GM21619 (cell line): ENCODE measurements at regions not wholly inside any gene's neighbourhood (a gene's known extent, or its start where the extent isn't known, plus 50 kb on each side); places are given as distances from the start of the nearest gene placed in this dataset.
"Not testable (repeated sequence)": the region's sequence is repeated elsewhere in the genome, so short reads cannot be mapped to it uniquely, and the experiment has no call there.

Source experiments
- ATAC-seq: cut with Tn5 transposase; IDR thresholded peaks from one replicate; pipeline ENCODE4 v1.9.1; 2021; ENCODE audit not compliant: unreplicated experiment

- no peak for ATAC-seq
Measured at GRCh38 chr2:382728-383022, 94.8 kb upstream of the ALKAL2 start.

- ATAC-seq: no peak
Measured at GRCh38 chr2:381941-382727, 94.2 kb upstream of the ALKAL2 start.

- no peak for ATAC-seq
Measured at GRCh38 chr2:381181-381580, 93.3 kb upstream of the ALKAL2 start.

DNA sequence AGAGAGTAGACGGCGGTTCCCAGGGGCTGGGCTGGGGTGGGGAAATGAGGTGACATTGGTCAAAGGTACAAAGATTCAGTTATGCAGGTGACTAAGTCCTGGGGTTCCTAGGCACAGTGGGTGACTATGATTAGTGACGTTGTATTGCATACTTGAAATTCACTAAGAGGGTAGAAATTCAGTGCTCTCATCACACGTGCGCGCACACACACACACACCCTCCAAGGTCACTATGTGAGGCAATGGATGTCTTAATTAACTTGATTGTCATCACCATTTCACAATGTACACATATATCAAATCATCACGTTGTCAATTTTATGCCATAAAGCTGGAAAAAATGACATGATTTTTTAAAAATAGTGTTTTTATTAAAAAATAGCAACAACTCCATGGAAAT, 92.9 kb upstream of the ALKAL2 start:
- no peak for ATAC-seq

DNA sequence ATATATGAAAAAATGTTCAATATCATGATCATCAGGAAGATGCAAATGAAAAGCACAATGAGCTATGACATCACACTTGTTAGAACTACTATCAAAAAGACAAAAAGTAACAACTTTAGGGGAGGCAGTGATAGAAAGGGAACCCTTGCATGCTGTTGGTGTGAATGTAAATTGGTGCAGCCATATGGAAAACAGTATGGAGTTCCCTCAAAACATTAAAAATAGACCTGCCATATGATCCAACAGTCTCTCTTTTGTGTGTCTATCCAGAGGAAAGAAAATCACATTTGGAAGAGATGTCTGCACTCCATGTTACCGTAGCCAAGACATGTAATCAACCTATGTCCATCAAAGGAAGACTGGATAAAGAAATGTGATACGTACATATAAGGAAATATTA, 92.3 kb upstream of the ALKAL2 start:
- ATAC-seq: no peak

- ATAC-seq: no peak
Measured at GRCh38 chr2:379778-380177, 91.9 kb upstream of the ALKAL2 start.

DNA sequence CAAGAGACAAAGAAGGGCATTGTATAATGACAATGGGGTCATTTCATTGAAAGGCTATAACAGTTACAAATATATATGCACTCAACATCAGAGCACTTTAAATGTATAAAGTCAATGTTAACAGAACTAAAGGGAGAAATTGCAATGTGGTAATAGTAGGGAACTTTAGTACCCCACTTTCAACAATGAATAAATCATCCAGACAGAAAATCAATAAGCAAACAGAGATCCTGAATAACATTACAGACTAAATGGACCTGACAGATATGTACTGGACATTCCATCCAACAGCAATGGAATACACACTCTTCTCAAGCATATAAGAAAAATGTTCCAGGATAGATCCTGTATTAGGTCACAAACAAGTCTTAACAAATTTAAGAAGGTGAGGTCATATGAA, 90.5 kb upstream of the ALKAL2 start:
- no peak for ATAC-seq

- no peak for ATAC-seq
Measured at GRCh38 chr2:377414-377813, 89.5 kb upstream of the ALKAL2 start.

DNA sequence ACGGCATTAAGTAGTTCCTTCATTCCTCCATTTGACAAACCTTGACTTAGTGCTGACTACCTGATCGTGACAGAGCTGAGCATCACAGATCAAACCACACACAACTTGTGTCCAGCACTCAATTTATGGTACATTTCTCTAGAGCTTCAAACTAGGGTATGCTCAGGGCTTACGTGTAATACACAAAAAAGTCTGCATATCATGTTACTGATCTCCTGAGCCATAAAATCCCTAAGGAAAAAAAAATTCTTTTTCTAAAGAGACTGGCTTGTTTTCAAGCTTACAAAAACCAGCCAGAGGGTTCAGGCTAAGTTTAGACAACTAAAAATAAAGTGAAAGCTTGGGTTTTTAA, 88.0 kb upstream of the ALKAL2 start:
- ATAC-seq: no peak

DNA sequence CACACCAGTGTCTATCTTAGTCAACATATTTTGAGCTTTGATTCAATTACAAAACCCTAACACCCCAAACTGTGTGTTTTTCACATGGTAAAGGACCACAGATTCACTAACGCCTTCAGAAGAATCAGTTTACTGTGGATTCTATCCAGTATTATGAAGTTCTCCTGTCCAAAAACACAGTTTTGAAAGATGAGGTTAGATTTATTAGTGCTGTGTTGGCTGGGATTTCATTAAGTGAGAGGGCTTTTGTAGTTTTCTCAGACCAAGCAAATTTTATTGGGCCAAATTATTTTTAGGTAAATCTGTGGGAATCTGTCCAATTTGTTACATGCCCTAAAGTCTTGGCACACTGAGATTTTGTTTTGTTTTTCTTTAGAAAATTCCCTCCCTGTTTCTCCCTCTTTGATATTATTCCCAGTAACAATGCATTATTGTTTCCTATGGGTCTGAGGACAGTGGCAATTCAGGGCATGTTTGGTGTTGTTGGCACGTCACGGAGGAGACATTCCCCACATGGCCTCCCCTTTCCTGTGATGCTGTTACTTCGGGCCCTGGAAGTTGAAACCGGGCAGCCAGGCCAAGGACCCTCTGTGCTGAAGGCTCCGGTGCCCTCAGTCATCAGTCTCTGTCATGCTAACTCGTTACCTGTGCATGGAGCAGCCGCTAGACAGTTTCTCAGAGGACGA, 87.5 kb upstream of the ALKAL2 start:
- no peak for ATAC-seq

GRCh38 chr2:368386-368785, 80.5 kb upstream of the ALKAL2 start:
- ATAC-seq: no peak

- ATAC-seq: no peak
Measured at GRCh38 chr2:367246-367645, 79.4 kb upstream of the ALKAL2 start.

- no peak for ATAC-seq
Measured at GRCh38 chr2:366706-367105, 78.8 kb upstream of the ALKAL2 start.

DNA sequence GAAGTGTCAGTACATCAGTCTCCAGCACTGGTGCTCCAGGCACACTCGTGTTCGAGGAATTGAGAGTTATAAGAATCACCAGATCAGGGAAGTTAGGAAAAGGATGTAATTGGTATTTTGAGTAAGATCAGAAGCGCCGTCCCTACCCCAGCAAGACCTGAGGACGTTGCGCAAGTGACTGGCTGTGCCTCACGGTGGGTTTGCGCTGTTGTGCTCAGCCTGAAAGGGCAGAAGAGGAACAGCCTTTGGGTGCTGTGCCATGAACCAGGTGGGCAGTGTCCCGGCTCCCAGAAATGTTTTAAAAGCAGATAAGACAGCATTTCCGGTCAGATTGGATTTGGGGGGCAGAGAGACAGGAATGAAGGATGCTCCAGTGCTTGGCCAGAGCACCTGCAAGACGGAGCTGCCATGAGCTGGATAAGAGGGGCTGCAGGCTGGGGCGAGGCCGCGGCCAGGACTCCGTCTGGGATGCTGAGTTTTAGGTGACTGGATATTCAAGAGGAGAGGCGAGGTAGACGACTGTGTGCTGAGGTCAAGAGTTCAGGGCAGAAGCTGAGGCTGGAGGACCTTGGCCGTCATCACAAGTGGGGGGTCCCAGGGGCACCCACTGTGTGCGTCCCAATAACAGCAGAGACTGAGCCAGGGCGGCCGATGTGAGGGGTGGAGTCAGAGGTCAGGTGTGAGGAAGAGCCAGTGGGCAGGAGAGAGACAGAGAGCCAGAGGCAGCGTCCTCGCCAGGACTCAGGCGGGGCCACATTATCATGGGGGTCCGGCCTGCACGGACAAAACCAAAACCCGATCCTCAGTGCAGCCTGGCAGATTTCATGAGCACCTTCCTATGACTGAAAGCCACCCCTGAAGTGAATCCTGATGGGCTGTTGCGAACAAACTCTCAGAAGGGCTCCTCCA, 77.7 kb upstream of the ALKAL2 start:
- no peak for ATAC-seq

- no peak for ATAC-seq
Measured at GRCh38 chr2:363824-364470, 76.1 kb upstream of the ALKAL2 start.

- ATAC-seq: no peak
Measured at GRCh38 chr2:362924-363323, 75.0 kb upstream of the ALKAL2 start.

DNA sequence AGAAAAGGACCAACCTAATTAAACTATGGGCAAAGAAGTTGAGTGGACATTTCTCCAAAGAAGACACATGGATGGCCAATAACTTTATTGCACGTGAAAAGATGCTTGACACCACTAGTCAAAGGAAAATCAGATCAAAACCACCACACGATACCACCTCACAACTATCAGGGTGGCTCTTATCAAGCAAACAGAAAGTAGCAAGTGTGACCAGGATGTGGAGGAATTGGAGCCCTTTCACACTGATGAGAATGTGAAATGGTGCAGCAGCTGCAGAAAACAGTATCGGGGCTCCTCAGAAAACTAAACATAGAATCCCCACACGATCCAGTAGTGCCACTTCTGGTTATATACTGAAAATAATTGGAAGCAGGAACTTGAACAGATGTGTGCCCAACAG, 72.2 kb upstream of the ALKAL2 start:
- no peak for ATAC-seq

DNA sequence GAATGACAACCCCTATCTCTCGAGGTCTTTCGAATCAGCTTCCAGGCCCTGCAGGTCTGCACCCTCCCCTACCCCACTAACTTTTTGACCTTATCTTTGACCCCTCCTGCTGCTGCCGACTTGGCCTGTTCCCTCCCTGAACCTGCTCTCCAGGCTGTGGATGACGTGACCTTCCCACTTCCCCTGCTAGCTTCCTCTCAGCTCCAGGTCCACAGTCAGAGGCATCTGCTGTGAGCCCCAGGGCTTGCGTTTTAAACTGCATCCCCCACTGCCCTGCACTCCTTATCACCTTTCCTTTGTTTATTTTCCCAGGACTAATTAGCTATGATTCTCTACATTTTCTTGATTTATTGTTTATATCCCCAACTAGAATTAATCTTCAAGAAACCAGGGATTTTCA, 71.2 kb upstream of the ALKAL2 start:
- ATAC-seq: no peak

- ATAC-seq: no peak
Measured at GRCh38 chr2:357811-358210, 69.9 kb upstream of the ALKAL2 start.

DNA sequence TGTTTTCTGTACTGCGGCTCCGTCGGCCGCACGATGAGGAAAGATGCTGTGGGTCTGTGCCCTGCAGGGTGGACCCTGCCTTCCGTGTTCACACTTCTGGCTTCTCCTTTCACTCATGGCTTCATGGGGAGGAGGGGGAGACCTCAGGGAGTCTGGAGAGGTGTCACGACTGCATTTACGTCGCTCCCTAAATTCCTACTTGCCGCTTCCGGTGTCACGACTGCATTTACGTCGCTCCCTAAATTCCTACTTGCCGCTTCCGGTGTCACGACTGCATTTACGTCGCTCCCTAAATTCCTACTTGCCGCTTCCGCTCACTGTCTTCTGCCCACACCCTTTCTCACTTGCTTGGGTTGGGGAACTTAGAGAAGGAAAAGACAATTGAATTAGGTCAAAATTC, 68.4 kb upstream of the ALKAL2 start:
- ATAC-seq: not testable (repeated sequence)

GRCh38 chr2:355773-356172, 67.9 kb upstream of the ALKAL2 start:
- ATAC-seq: no peak

GRCh38 chr2:352696-353095, 64.8 kb upstream of the ALKAL2 start:
- no peak for ATAC-seq
